HG03442 (cell line): ENCODE measurements at regions not wholly inside any gene's neighbourhood (a gene's known extent, or its start where the extent isn't known, plus 50 kb on each side); places are given as distances from the start of the nearest gene placed in this dataset.

Source experiments
- ATAC-seq: cut with Tn5 transposase; IDR thresholded peaks from one replicate; pipeline ENCODE4 v1.9.1; 2021; ENCODE audit warnings: mild to moderate bottlenecking, moderate library complexity; ENCODE audit not compliant: unreplicated experiment

GRCh38 chr2:152815634-152816257, 97.3 kb downstream of the ARL6IP6 start:
- ATAC-seq = peak; percentile 74

GRCh38 chr2:152814475-152815030, 96.1 kb downstream of the ARL6IP6 start:
- ATAC-seq = no peak

GRCh38 chr2:152813351-152813750, 94.9 kb downstream of the ARL6IP6 start:
- ATAC-seq = no peak
